ENCODE measurements at regions not wholly inside any gene's neighbourhood (a gene's known extent, or its start where the extent isn't known, plus 50 kb on each side); places are given as distances from the start of the nearest gene placed in this dataset.

- TF ChIP-seq CTCF (conservative IDR thresholded peaks at IDR 0.05) (peak; percentile 46; the same call in 1 of the 2 replicates), EZH2 (IDR thresholded peaks at IDR 0.05; ENCODE audit: low read depth) (no peak)
Measured at GRCh38 chr13:109275852-109276251, 510.5 kb downstream of the IRS2 start.
